NT2/D1 (cell line): ENCODE measurements at regions not wholly inside any gene's neighbourhood (a gene's known extent, or its start where the extent isn't known, plus 50 kb on each side); places are given as distances from the start of the nearest gene placed in this dataset.

ENCODE experiments used
- DNase-seq: peaks from one replicate; pipeline ENCODE4 v3.0.0-alpha.2; 2011; ENCODE audit warnings: low read depth, low spot score
- H3K27me3 ChIP-seq: 2 replicates; pipeline ENCODE4 v1.6.0; 2011; ENCODE audit warnings: mild to moderate bottlenecking; ENCODE audit not compliant: insufficient read length, insufficient read depth
- H3K36me3 ChIP-seq: 2 replicates; pipeline ENCODE4 v1.6.1; 2011; ENCODE audit warnings: mild to moderate bottlenecking, low read length, mixed read lengths; ENCODE audit not compliant: insufficient read depth, insufficient read length
- H3K4me1 ChIP-seq: 2 replicates; pipeline ENCODE4 v1.5.1; 2011; ENCODE audit not compliant: insufficient read depth, insufficient read length
- H3K4me3 ChIP-seq: 2 replicates; pipeline ENCODE4 v1.5.1; 2011; ENCODE audit warnings: low read depth; ENCODE audit not compliant: insufficient read length
- H3K9ac ChIP-seq: 2 replicates; pipeline ENCODE4 v1.6.0; 2011; ENCODE audit warnings: low read depth; ENCODE audit not compliant: insufficient read length
- H3K9me3 ChIP-seq: 2 replicates; pipeline ENCODE4 v1.5.1; 2011; ENCODE audit warnings: mild to moderate bottlenecking, low read length; ENCODE audit not compliant: insufficient read depth
- SUZ12 ChIP-seq: IDR thresholded peaks from 2 replicates; pipeline ENCODE4 v1.6.1; 2011; ENCODE audit not compliant: insufficient read length, insufficient read depth; ENCODE audit errors: extremely low read depth
- YY1 ChIP-seq: IDR thresholded peaks from 2 replicates; pipeline ENCODE4 v1.6.1; 2011; ENCODE audit not compliant: insufficient read length, insufficient read depth
- ZNF274 ChIP-seq: IDR thresholded peaks from 2 replicates; pipeline ENCODE4 v1.6.1; 2011; ENCODE audit warnings: mild to moderate bottlenecking, low read depth, low read length

DNA sequence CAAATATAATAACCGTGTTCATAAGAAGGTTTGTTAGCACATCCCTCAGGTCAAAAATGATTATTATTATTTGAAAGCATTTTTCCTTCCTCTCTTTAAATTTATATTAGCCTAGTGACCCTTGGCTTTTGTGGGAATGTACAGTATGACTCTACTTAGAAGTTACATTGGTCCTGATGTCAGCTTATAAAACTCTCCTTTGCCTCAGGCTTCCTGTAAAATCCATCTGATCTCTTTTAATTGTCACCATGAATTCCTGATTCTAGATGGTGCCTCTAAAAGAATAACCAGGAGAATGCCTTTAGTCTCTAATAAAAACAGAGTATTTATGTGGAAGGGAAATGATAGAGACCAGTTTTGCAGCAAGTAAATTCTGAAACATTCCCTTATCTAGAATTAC is 1134.4 kb downstream of the XPNPEP1 start:
- H3K4me3 ChIP-seq: no peak overlapping the region

DNA sequence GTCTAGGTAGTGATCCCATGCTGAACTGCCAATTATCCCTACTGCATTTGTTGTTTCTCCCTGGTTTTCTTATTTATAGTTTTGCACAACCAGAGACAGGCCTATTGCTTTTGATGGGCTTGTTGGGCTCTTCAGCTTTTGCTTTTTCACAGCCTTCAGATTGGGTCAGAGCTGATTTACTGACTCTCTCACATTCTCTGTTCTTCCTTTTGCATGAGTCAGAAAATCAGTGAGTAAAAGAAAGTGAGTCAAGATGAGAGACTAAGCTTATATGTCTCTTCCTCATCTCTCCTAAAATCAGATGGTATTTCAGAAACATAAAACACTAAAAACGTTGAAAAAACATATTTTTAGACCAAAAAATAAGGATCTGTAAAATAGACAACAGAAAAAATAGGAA is 1135.4 kb downstream of the XPNPEP1 start:
- H3K4me1 ChIP-seq: no peaks in the 10 kb centered on the region
- peaks cover 11% of the 10 kb centered on the region; the same call in 1 of the 2 replicates for H3K9me3 ChIP-seq
- TF ChIP-seq SUZ12: no peak
- TF ChIP-seq ZNF274: no peak
- no peak for TF ChIP-seq YY1
- no peaks in the 10 kb centered on the region for H3K36me3 ChIP-seq
- H3K4me3 ChIP-seq: no peak overlapping the region
- H3K9ac ChIP-seq: no peak overlapping the region
- H3K27me3 ChIP-seq: no peaks in the 10 kb centered on the region
- DNase-seq: no peak

More for the DNA sequence above, 1134.4 kb downstream of the XPNPEP1 start:
- H3K27me3 ChIP-seq: no peaks in the 10 kb centered on the region
- DNase-seq: no peak
- no peaks in the 10 kb centered on the region for H3K36me3 ChIP-seq
- TF ChIP-seq SUZ12: no peak
- no peak for TF ChIP-seq YY1
- TF ChIP-seq ZNF274: no peak
- peaks cover 7% of the 10 kb centered on the region; the same call in 1 of the 2 replicates for H3K9me3 ChIP-seq
- H3K9ac ChIP-seq: no peak overlapping the region
- no peaks in the 10 kb centered on the region for H3K4me1 ChIP-seq

- no peaks in the 10 kb centered on the region for H3K27me3 ChIP-seq
- TF ChIP-seq YY1 (no peak), ZNF274 (no peak), SUZ12 (no peak)
- no peaks in the 10 kb centered on the region for H3K4me1 ChIP-seq
- no peak for DNase-seq
- no peak overlapping the region for H3K9ac ChIP-seq
- H3K4me3 ChIP-seq: no peak overlapping the region
- peaks cover 11% of the 10 kb centered on the region; the same call in 1 of the 2 replicates for H3K9me3 ChIP-seq
- H3K36me3 ChIP-seq: no peaks in the 10 kb centered on the region
Measured at GRCh38 chr10:108785011-108785410, 1138.3 kb downstream of the XPNPEP1 start.

DNA sequence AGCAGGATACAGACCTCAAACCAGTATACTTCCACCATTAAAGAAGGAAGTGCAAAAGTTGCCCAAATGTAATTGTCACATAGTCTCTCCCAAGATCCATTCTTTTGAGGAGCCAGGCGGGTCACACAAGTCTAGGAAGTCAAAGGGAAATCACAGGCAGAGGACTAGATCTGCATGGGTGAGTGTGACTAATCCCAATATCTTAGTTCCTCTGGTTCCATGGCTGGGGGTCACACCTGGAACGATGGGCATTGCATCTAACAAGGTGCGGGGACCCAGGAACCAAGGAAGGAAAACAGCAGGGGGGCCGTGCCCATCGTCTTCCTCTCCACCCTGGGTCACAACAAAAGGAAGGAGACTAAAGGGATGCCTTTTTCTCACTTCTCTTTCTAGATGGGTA is 1138.8 kb downstream of the XPNPEP1 start:
- Histone ChIP-seq H3K4me1 (no peaks in the 10 kb centered on the region), H3K36me3 (no peaks in the 10 kb centered on the region), H3K4me3 (no peak overlapping the region), H3K27me3 (no peaks in the 10 kb centered on the region), H3K9me3 (peaks cover 11% of the 10 kb centered on the region; the same call in 1 of the 2 replicates), H3K9ac (no peak overlapping the region)
- no peak for TF ChIP-seq SUZ12
- TF ChIP-seq ZNF274: no peak
- no peak for TF ChIP-seq YY1
- DNase-seq: no peak

GRCh38 chr10:108783897-108784296 is 1139.4 kb downstream of the XPNPEP1 start:
- H3K9me3 ChIP-seq: peaks cover 11% of the 10 kb centered on the region; the same call in 1 of the 2 replicates
- H3K9ac ChIP-seq: no peak overlapping the region
- DNase-seq: peak; percentile 67
- TF ChIP-seq ZNF274: no peak
- TF ChIP-seq YY1: no peak
- TF ChIP-seq SUZ12: no peak
- no peaks in the 10 kb centered on the region for H3K4me1 ChIP-seq
- H3K27me3 ChIP-seq: no peaks in the 10 kb centered on the region
- H3K4me3 ChIP-seq: no peak overlapping the region
- no peaks in the 10 kb centered on the region for H3K36me3 ChIP-seq

DNA sequence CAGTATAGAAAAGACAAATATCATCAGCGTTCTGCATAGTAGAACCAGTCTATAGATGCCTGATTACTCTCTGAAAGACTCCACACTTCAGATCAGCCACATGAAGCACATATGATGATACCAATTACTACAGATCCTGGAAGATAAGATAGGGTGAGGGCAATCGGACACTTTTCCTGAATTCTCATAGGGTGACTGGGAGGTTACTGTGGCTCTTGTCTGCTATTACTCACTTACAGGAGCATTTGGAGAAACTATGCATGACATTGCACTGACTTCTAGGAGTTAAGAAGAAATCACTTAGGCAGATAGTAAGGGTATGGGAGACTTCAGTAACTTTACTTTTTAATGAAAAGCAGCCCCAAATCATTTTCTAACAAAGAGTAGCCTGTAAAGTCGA is 1140.9 kb downstream of the XPNPEP1 start:
- H3K4me3 ChIP-seq: no peak overlapping the region
- no peaks in the 10 kb centered on the region for H3K27me3 ChIP-seq
- peaks cover 11% of the 10 kb centered on the region; the same call in 1 of the 2 replicates for H3K9me3 ChIP-seq
- TF ChIP-seq YY1: no peak
- no peak for TF ChIP-seq SUZ12
- no peak for TF ChIP-seq ZNF274
- no peak for DNase-seq
- H3K36me3 ChIP-seq: no peaks in the 10 kb centered on the region
- no peak overlapping the region for H3K9ac ChIP-seq
- H3K4me1 ChIP-seq: no peaks in the 10 kb centered on the region

- Histone ChIP-seq H3K4me1 (no peaks in the 10 kb centered on the region), H3K36me3 (no peaks in the 10 kb centered on the region), H3K27me3 (no peaks in the 10 kb centered on the region), H3K9ac (no peak overlapping the region), H3K9me3 (peaks cover 10% of the 10 kb centered on the region; the same call in 1 of the 2 replicates), H3K4me3 (no peak overlapping the region)
- no peak for DNase-seq
- no peak for TF ChIP-seq ZNF274
- no peak for TF ChIP-seq SUZ12
- no peak for TF ChIP-seq YY1
Measured at GRCh38 chr10:108779501-108779900, 1143.8 kb downstream of the XPNPEP1 start.
